Fibroblast of skin of left quadriceps (primary cell): ENCODE measurements at regions not wholly inside any gene's neighbourhood (a gene's known extent, or its start where the extent isn't known, plus 50 kb on each side); places are given as distances from the start of the nearest gene placed in this dataset.
A peak's percentile ranks its signal among the peaks of the same experiment; 100 is the strongest.
"Not testable (repeated sequence)": the region's sequence is repeated elsewhere in the genome, so short reads cannot be mapped to it uniquely, and the experiment has no call there.

Experiments used
- DNase-seq, 2 experiments: peaks; one replicate each; pipeline ENCODE4 v3.0.0-alpha.2; 2013; ENCODE audit warnings: low read depth in 2 of 2

GRCh38 chr1:80656641-80657040 lies 1144.1 kb upstream of the ADGRL2 start:
- no peak for DNase-seq

- no peak for DNase-seq
Observed at GRCh38 chr1:80656014-80656636, 1144.6 kb upstream of the ADGRL2 start.

- no peak for DNase-seq
Observed at GRCh38 chr1:80646053-80646452, 1154.7 kb upstream of the ADGRL2 start.

- no peak for DNase-seq
Observed at GRCh38 chr1:80645621-80646020, 1155.1 kb upstream of the ADGRL2 start.

GRCh38 chr1:80640978-80641377 lies 1159.8 kb upstream of the ADGRL2 start:
- no peak for DNase-seq

- DNase-seq: no peak
Observed at GRCh38 chr1:80639777-80640533, 1160.8 kb upstream of the ADGRL2 start.

GRCh38 chr1:80633947-80634706 lies 1166.6 kb upstream of the ADGRL2 start:
- DNase-seq: no peak

GRCh38 chr1:80632284-80632683 lies 1168.5 kb upstream of the ADGRL2 start:
- no peak for DNase-seq

- no peak for DNase-seq
Observed at GRCh38 chr1:80629304-80629837, 1171.4 kb upstream of the ADGRL2 start.

GRCh38 chr1:80624682-80625081 lies 1176.1 kb upstream of the ADGRL2 start:
- no peak for DNase-seq

GRCh38 chr1:80607064-80607463 lies 1193.7 kb upstream of the ADGRL2 start:
- no peak for DNase-seq

- no peak for DNase-seq
Observed at GRCh38 chr1:80594013-80594412, 1206.7 kb upstream of the ADGRL2 start.

- DNase-seq: no peak
Observed at GRCh38 chr1:80593197-80593596, 1207.5 kb upstream of the ADGRL2 start.

- no peak for DNase-seq
Observed at GRCh38 chr1:80582980-80583379, 1217.8 kb upstream of the ADGRL2 start.

- no peak for DNase-seq
Observed at GRCh38 chr1:80579055-80579454, 1221.7 kb upstream of the ADGRL2 start.

- DNase-seq: no peak
Observed at GRCh38 chr1:80566867-80567266, 1233.9 kb upstream of the ADGRL2 start.

GRCh38 chr1:80566123-80566522 lies 1234.6 kb upstream of the ADGRL2 start:
- DNase-seq: no peak

- DNase-seq: no peak
Observed at GRCh38 chr1:80565406-80565805, 1235.3 kb upstream of the ADGRL2 start.

- DNase-seq: peak; percentile 4 to 17
Observed at GRCh38 chr1:80542231-80542630, 1258.5 kb upstream of the ADGRL2 start.

GRCh38 chr1:80540596-80540995 lies 1260.1 kb upstream of the ADGRL2 start:
- no peak for DNase-seq

- DNase-seq: no peak
Observed at GRCh38 chr1:80540149-80540548, 1260.6 kb upstream of the ADGRL2 start.

GRCh38 chr1:80539298-80539697 lies 1261.4 kb upstream of the ADGRL2 start:
- not testable (repeated sequence) for DNase-seq

GRCh38 chr1:80536461-80536860 lies 1264.3 kb upstream of the ADGRL2 start:
- DNase-seq: no peak
